IPS-20b (cell line): ENCODE measurements at regions not wholly inside any gene's neighbourhood (a gene's known extent, or its start where the extent isn't known, plus 50 kb on each side); places are given as distances from the start of the nearest gene placed in this dataset.
"Not testable (repeated sequence)": the region's sequence is repeated elsewhere in the genome, so short reads cannot be mapped to it uniquely, and the experiment has no call there.

Experiments
- H3K27ac ChIP-seq: one replicate; pipeline ENCODE4 v1.5.1; 2013; ENCODE audit warnings: low read length
- H3K27me3 ChIP-seq: 2 replicates; pipeline ENCODE4 v1.6.1; 2013; ENCODE audit warnings: mild to moderate bottlenecking, low read length, inconsistent platforms; ENCODE audit not compliant: insufficient read depth
- H3K36me3 ChIP-seq: 2 replicates; pipeline ENCODE4 v1.6.1; 2013; ENCODE audit warnings: low read depth, mild to moderate bottlenecking, inconsistent platforms, low read length, moderate library complexity; ENCODE audit not compliant: insufficient read depth
- H3K4me1 ChIP-seq: 2 replicates; pipeline ENCODE4 v1.6.1; 2013; ENCODE audit warnings: mild to moderate bottlenecking, control low read depth, inconsistent platforms, low read length, moderate library complexity; ENCODE audit not compliant: insufficient read depth
- H3K4me3 ChIP-seq: 2 replicates; pipeline ENCODE4 v1.5.1; 2013; ENCODE audit warnings: mild to moderate bottlenecking, low read length, inconsistent platforms
- H3K9ac ChIP-seq: 2 replicates; pipeline ENCODE4 v1.6.1; 2013; ENCODE audit warnings: low read depth, mild to moderate bottlenecking, inconsistent platforms, low read length, moderate library complexity
- H3K9me3 ChIP-seq: 2 replicates; pipeline ENCODE4 v1.6.1; 2013; ENCODE audit warnings: mild to moderate bottlenecking, low read depth, low read length, inconsistent platforms; ENCODE audit not compliant: insufficient read depth

DNA sequence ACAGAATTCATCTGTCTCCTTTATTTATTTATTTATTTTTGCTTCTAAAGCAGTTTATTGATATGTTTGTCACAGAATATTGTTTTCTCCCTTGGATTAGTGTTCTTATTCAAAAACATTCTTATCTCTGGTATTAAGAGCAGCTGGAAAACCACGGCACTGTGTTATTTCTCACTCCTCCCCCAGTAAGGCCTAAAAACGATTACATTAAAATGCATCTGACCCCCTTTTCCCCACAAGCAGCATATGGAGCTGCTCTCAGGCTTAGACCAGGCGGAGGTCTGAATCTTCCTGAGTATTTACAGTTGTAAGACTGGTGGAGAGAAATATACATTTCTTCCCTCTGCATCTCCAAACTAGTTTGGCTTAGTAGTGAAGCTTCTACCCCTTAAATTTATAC is 86.8 kb downstream of the HLX start:
- Histone ChIP-seq H3K27me3 (no peaks in the 10 kb centered on the region), H3K9me3 (no peaks in the 10 kb centered on the region), H3K4me3 (no peak overlapping the region), H3K27ac (no peak overlapping the region), H3K36me3 (no peaks in the 10 kb centered on the region), H3K4me1 (no peaks in the 10 kb centered on the region), H3K9ac (no peak overlapping the region)

- H3K36me3 ChIP-seq: no peaks in the 10 kb centered on the region
- H3K27me3 ChIP-seq: no peaks in the 10 kb centered on the region
- H3K9ac ChIP-seq: no peak overlapping the region
- H3K4me3 ChIP-seq: no peak overlapping the region
- H3K4me1 ChIP-seq: no peaks in the 10 kb centered on the region
- H3K27ac ChIP-seq: no peak overlapping the region
- H3K9me3 ChIP-seq: no peaks in the 10 kb centered on the region
Observed at GRCh38 chr1:220966473-220966872, 87.2 kb downstream of the HLX start.

GRCh38 chr1:220966881-220967611 is 87.8 kb downstream of the HLX start:
- Histone ChIP-seq H3K9me3 (no peaks in the 10 kb centered on the region), H3K4me3 (no peak overlapping the region), H3K27ac (no peak overlapping the region), H3K4me1 (no peaks in the 10 kb centered on the region), H3K36me3 (no peaks in the 10 kb centered on the region), H3K27me3 (no peaks in the 10 kb centered on the region), H3K9ac (no peak overlapping the region)

- Histone ChIP-seq H3K4me1 (no peaks in the 10 kb centered on the region), H3K9ac (no peak overlapping the region), H3K4me3 (no peak overlapping the region), H3K27ac (no peak overlapping the region), H3K36me3 (no peaks in the 10 kb centered on the region), H3K27me3 (no peaks in the 10 kb centered on the region), H3K9me3 (no peaks in the 10 kb centered on the region)
Observed at GRCh38 chr1:220967911-220968310, 88.7 kb downstream of the HLX start.

DNA sequence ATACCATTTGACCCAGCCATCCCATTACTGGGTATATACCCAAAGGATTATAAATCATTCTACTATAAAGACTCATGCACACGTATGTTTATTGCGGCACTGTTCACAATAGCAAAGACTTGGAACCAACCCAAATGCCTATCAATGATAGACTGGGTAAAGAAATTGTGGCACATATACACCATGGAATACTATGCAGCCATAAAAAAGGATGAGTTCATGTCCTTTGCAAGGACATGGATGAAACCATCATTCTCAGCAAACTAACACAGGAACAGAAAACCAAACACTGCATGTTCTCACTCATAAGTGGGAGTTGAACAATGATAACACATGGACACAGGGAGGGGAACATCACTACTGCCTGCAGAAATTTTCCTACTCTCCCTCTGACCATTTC is 90.0 kb downstream of the HLX start:
- H3K4me3 ChIP-seq, H3K4me1 ChIP-seq, H3K27ac ChIP-seq, H3K9me3 ChIP-seq, H3K27me3 ChIP-seq, H3K36me3 ChIP-seq, H3K9ac ChIP-seq: not testable (repeated sequence)

DNA sequence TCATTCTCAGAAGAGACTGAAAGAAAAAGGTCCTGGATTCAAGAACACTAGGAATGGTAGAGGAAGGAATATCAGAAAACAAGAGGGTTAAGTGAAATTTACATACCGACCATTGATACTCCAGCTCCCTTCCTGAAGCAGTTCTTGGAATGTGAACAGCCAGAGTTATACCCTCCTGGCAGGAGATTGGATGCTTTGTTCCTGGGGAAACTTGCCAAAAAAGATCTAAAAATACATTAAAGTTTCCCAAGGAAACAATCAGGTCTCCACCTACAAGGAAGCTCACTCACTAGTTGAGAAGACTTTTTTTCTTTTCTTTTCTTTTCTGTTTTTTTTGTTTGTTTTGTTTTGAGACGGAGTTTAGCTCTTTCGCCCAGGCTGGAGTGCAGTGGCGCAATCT is 91.1 kb downstream of the HLX start:
- no peaks in the 10 kb centered on the region for H3K4me1 ChIP-seq
- no peaks in the 10 kb centered on the region for H3K27me3 ChIP-seq
- no peak overlapping the region for H3K27ac ChIP-seq
- no peaks in the 10 kb centered on the region for H3K9me3 ChIP-seq
- H3K4me3 ChIP-seq: no peak overlapping the region
- H3K9ac ChIP-seq: no peak overlapping the region
- H3K36me3 ChIP-seq: no peaks in the 10 kb centered on the region

DNA sequence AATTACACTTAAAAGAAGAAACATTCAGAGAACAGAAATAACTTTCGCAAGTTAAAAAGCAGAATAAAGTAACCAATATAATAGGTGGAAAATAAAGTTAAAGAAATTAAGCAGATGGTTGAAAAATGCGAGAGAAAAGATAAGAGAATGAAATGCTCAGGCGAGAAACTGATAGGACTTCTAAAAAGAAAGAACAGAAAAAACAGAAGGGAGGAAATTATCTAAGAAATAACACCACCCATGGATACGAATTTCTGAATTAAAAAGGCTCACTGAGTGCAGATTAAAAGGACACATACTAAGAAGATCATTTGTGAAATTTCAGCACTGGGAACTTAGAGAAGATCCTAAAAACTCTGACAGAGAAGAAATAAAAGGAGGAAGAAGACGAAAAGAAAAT is 92.0 kb downstream of the HLX start:
- Histone ChIP-seq H3K27ac (no peak overlapping the region), H3K9me3 (no peaks in the 10 kb centered on the region), H3K4me3 (no peak overlapping the region), H3K27me3 (no peaks in the 10 kb centered on the region), H3K4me1 (no peaks in the 10 kb centered on the region), H3K36me3 (no peaks in the 10 kb centered on the region), H3K9ac (no peak overlapping the region)

GRCh38 chr1:220974431-220974830 is 95.2 kb downstream of the HLX start:
- Histone ChIP-seq H3K4me1 (no peaks in the 10 kb centered on the region), H3K36me3 (no peaks in the 10 kb centered on the region), H3K4me3 (no peak overlapping the region), H3K9me3 (no peaks in the 10 kb centered on the region), H3K9ac (no peak overlapping the region), H3K27ac (no peak overlapping the region), H3K27me3 (no peaks in the 10 kb centered on the region)

DNA sequence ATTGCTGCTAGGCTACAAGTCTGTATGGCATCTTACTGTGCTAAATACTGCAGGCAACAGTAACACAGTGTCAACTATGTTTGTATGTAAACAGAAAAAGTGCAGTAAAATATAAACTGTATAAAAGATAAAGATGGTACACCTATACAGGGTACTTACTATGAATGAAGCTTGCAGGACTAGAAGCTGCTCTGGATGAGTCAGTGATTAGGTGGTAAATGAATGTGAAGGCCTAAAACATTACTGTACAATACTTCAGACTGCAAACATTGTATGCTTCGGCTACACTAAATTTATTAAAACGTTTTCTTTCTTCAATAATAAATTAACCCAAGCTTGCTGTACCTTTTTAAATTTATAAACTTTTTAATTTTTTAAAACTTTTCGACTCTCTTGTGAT is 97.1 kb downstream of the HLX start:
- Histone ChIP-seq H3K36me3 (no peaks in the 10 kb centered on the region), H3K9ac (no peak overlapping the region), H3K9me3 (no peaks in the 10 kb centered on the region), H3K4me3 (no peak overlapping the region), H3K27me3 (no peaks in the 10 kb centered on the region), H3K4me1 (no peaks in the 10 kb centered on the region), H3K27ac (no peak overlapping the region)

GRCh38 chr1:220979371-220979770 is 100.1 kb downstream of the HLX start:
- Histone ChIP-seq H3K4me3 (no peak overlapping the region), H3K9ac (no peak overlapping the region), H3K36me3 (no peaks in the 10 kb centered on the region), H3K9me3 (no peaks in the 10 kb centered on the region), H3K27me3 (no peaks in the 10 kb centered on the region), H3K27ac (no peak overlapping the region), H3K4me1 (no peaks in the 10 kb centered on the region)

- H3K9me3 ChIP-seq: no peaks in the 10 kb centered on the region
- H3K27ac ChIP-seq: no peak overlapping the region
- no peaks in the 10 kb centered on the region for H3K36me3 ChIP-seq
- H3K27me3 ChIP-seq: no peaks in the 10 kb centered on the region
- no peak overlapping the region for H3K4me3 ChIP-seq
- H3K9ac ChIP-seq: no peak overlapping the region
- no peaks in the 10 kb centered on the region for H3K4me1 ChIP-seq
Observed at GRCh38 chr1:220982686-220983085, 103.4 kb downstream of the HLX start.

DNA sequence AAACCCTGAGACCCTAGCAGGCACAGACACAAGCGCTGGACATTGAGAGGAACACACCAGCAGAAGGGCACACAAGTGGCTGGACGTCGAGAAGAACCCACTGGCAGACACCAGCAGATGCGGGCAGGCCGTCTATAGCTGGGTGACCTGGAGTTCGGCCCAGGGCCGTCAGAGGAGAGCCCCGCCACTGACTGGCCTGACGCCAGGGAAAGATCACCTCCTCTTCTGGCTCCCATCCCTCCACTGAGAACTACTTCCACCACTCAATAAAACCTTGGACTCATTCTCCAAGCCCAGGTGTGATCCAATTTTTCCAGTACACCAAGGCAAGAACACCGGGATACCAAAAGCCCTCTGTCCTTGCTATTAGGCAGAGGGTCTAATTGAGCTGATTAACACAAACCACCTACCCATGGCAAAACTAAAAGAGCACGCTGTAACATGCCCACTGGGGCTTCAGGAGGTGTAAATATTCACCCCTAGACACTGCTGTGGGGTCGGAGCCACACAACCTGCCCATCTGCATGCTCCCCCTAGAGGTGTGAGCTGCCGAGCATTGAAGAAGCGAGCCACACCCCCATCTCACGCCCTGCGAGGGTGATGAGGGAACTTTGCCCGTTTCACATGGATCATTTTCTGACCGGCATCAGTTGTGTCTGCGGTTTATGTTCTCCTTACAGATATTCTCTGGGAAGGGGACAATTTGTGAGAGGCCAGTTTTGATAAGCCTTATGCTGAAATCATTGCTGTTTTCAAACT is 104.8 kb downstream of the HLX start:
- Histone ChIP-seq H3K36me3 (no peaks in the 10 kb centered on the region), H3K27ac (no peak overlapping the region), H3K9ac (no peak overlapping the region), H3K9me3 (no peaks in the 10 kb centered on the region), H3K27me3 (no peaks in the 10 kb centered on the region), H3K4me1 (no peaks in the 10 kb centered on the region), H3K4me3 (no peak overlapping the region)
